Calu3 (cell line): ENCODE measurements at regions not wholly inside any gene's neighbourhood (a gene's known extent, or its start where the extent isn't known, plus 50 kb on each side); places are given as distances from the start of the nearest gene placed in this dataset.

Source experiments
- BruUV-seq: library from RNA; stranded (reverse); fragments of 400-500 nt; replicated peaks from 2 replicates; lab custom pipeline; 2021; lab: Mats Ljungman, UMichigan
- CTCF ChIA-PET: fragments of 300-600 bp; sonication (Branson Sonifier 250); formaldehyde crosslinking; loops from one replicate; lab custom pipeline; 2022; ENCODE audit warnings: antibody characterized with exemption; lab: Charles Lee
- DNase-seq: peaks from one replicate; pipeline ENCODE4 v3.0.0; 2022
- H3K27ac Mint-ChIP-seq: one replicate; pipeline ENCODE4 v1.8.0; 2022; ENCODE audit warnings: mixed read lengths; ENCODE audit not compliant: unreplicated experiment
- H3K27me3 Mint-ChIP-seq: one replicate; pipeline ENCODE4 v1.8.0; 2022; ENCODE audit warnings: mixed read lengths; ENCODE audit not compliant: unreplicated experiment
- H3K36me3 Mint-ChIP-seq: one replicate; pipeline ENCODE4 v1.8.0; 2022; ENCODE audit warnings: mild to moderate bottlenecking, moderate library complexity, mixed read lengths; ENCODE audit not compliant: insufficient read depth, unreplicated experiment
- H3K4me1 Mint-ChIP-seq: one replicate; pipeline ENCODE4 v1.8.0; 2022; ENCODE audit warnings: mild to moderate bottlenecking, low read depth, mixed read lengths; ENCODE audit not compliant: unreplicated experiment
- H3K4me3 Mint-ChIP-seq: one replicate; pipeline ENCODE4 v1.8.0; 2022; ENCODE audit warnings: mild to moderate bottlenecking, low read depth, moderate library complexity, mixed read lengths; ENCODE audit not compliant: unreplicated experiment
- H3K9me3 Mint-ChIP-seq: one replicate; pipeline ENCODE4 v1.8.0; 2022; ENCODE audit warnings: low read depth, mixed read lengths; ENCODE audit not compliant: unreplicated experiment
- intact Hi-C: fragments of 100-400 bp; cut with micrococcal nuclease; formaldehyde crosslinking; loops from one replicate; pipeline ENCODE4 v1.10.0; 2022; ENCODE audit not compliant: unreplicated experiment
- TF ChIP-seq, protein P1 (sequence below): fragments of 200-600 bp; IDR thresholded peaks from one replicate; pipeline ENCODE4 v1.8.0; 2022; ENCODE audit warnings: antibody characterized with exemption; ENCODE audit not compliant: unreplicated experiment

DNA sequence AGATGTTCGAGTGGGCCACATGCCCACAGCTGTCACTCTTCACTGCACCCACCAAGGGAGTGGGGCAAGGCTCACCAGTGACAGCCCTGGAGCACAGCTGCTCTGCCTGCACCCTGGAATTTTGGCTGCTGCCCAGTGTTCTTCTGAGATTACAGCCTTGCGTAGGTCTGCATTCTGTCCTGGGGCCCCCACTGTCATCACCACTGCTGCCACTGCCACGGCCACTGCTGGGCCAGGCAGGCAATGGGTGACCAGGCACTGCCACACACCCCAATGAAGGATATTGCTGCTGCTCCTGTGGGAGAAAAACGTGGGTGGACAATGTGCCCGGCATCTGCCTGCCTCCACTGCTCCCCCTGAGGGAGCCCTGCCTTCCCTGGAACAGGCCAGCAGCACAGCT lies 1717.0 kb downstream of the TP53TG3F start:
- BruUV-seq = no TSS peak
- peaks cover 8% of the 10 kb centered on the region for H3K9me3 Mint-ChIP-seq

DNA sequence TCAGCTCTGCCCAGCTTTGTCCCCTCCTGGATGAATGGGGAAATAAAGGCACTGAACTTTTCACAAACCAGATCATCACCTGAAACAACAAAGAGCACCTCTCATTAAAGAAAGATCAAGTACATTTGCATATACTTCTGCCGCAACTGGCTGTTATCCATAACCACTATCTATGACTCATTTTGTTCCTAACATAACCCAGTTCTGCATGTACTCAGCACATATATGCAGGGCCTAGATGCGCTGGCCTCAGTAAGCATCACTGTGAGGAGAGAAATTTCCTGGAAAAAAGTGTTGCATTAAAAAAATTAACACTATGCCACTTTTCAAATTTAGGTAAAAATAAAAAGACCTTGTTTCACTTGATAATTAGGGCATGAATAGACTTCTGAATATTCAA lies 1718.4 kb downstream of the TP53TG3F start:
- Mint-ChIP-seq H3K9me3 (peaks cover 7% of the 10 kb centered on the region), H3K36me3 (no peaks in the 10 kb centered on the region), H3K4me3 (no peak overlapping the region), H3K27me3 (no peaks in the 10 kb centered on the region), H3K4me1 (no peaks in the 10 kb centered on the region), H3K27ac (no peak overlapping the region)
- no TSS peak for BruUV-seq
- TF ChIP-seq, protein P1, sequence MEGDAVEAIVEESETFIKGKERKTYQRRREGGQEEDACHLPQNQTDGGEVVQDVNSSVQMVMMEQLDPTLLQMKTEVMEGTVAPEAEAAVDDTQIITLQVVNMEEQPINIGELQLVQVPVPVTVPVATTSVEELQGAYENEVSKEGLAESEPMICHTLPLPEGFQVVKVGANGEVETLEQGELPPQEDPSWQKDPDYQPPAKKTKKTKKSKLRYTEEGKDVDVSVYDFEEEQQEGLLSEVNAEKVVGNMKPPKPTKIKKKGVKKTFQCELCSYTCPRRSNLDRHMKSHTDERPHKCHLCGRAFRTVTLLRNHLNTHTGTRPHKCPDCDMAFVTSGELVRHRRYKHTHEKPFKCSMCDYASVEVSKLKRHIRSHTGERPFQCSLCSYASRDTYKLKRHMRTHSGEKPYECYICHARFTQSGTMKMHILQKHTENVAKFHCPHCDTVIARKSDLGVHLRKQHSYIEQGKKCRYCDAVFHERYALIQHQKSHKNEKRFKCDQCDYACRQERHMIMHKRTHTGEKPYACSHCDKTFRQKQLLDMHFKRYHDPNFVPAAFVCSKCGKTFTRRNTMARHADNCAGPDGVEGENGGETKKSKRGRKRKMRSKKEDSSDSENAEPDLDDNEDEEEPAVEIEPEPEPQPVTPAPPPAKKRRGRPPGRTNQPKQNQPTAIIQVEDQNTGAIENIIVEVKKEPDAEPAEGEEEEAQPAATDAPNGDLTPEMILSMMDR = no peak
- DNase-seq = no peak
- intact Hi-C loops = no loop called here
- CTCF ChIA-PET = no interaction called here

More for the DNA sequence above, 1717.0 kb downstream of the TP53TG3F start:
- CTCF ChIA-PET = no interaction called here
- no peaks in the 10 kb centered on the region for H3K27me3 Mint-ChIP-seq
- H3K27ac Mint-ChIP-seq = no peak overlapping the region
- TF ChIP-seq, protein P1 = no peak
- H3K4me3 Mint-ChIP-seq = no peak overlapping the region
- no peaks in the 10 kb centered on the region for H3K36me3 Mint-ChIP-seq
- intact Hi-C loops = no loop called here
- no peaks in the 10 kb centered on the region for H3K4me1 Mint-ChIP-seq
- DNase-seq = no peak

DNA sequence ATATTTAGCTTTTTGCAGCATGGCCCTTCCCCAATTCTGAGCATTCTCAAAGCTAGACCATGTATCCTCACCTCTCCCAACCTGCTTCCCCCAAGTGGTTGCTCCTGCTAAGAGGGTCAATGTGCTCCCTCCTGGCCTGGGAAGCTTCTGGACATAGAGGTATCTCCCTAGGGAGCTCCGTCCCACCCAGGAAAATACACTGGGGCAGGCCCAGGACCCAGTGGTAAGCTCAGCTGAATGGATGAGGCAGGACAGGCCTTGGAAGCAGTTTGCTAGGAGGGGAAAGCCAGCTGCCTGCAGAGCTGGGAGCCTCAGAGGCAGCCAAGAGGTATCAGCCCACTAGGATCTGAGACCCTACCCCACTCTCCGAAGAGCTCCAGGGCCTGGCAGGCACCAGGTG lies 1721.6 kb downstream of the TP53TG3F start:
- no peaks in the 10 kb centered on the region for H3K36me3 Mint-ChIP-seq
- CTCF ChIA-PET = no interaction called here
- TF ChIP-seq, protein P1 = no peak
- H3K27me3 Mint-ChIP-seq = no peaks in the 10 kb centered on the region
- H3K9me3 Mint-ChIP-seq = peaks cover 9% of the 10 kb centered on the region
- DNase-seq = no peak
- H3K4me3 Mint-ChIP-seq = no peak overlapping the region
- H3K4me1 Mint-ChIP-seq = no peaks in the 10 kb centered on the region
- BruUV-seq = no TSS peak
- no peak overlapping the region for H3K27ac Mint-ChIP-seq
- intact Hi-C loops = no loop called here

DNA sequence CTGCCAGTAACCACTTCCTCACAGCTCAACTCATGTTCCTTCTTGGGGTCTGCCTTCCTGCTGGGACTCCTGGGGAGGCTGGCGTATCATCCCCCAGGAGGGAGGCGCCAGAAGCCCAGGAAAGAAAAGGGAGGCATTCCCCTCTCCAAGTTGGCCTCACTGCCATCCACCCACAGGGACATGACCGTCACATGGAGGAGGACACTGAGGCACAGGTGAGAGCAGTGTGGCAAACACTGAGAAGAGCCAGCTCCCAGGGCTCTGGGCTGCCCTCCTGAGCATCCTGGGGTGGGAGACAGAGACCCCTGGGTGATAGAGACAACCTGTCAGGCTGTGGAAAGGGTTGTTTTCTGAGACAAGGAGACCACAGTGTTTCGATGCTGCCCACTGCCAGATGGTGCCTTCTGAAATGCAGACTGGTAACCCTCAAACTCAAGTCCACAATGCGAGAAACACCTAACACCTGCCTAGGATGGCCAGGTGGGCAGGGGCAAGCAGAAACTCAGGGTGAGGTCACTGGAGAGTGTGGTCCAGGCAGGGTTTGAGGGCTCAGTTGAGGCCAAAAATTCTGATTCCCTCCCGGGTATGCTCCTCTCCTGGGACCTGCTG lies 1722.1 kb downstream of the TP53TG3F start:
- intact Hi-C loops = no loop called here
- Mint-ChIP-seq H3K4me1 (no peaks in the 10 kb centered on the region), H3K4me3 (no peak overlapping the region), H3K36me3 (no peaks in the 10 kb centered on the region), H3K27me3 (no peaks in the 10 kb centered on the region), H3K9me3 (peaks cover 12% of the 10 kb centered on the region), H3K27ac (no peak overlapping the region)
- DNase-seq = no peak
- CTCF ChIA-PET = no interaction called here
- no TSS peak for BruUV-seq
- TF ChIP-seq, protein P1 = no peak
